ENCODE measurements at regions not wholly inside any gene's neighbourhood (a gene's known extent, or its start where the extent isn't known, plus 50 kb on each side); places are given as distances from the start of the nearest gene placed in this dataset.

DNA sequence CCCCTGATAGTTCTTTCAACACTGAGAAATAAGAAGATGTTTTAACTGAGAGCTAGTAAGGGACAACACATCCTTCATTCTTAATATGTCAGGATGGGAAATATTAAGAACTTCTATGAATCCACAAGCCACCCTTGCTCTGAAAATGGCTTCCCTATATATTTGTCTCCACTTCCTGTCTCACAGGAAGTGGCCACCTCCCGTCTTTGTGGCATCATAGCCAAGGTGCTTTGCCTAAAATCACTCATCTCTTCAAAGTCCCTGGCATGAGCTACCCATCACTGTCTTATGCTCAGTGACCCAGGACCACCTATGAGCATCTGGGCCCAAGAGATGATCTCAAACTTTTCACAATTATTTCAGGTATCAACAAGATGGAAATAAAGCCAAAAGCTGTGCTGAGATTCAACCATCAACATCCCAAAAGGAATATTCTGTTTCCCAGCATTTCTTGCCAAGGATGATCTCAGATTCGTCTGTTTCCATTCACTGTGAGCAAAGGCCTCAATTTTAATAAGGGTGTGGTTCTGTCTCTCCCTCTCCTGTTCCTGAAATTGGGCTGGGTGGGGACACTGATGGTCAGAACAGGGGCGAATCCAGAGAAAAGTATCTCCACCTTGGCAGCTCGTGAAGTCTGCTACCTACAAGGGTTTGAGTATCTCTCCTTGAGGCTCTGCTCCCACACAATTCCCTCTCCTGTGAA is 493.9 kb downstream of the MN1 start:
- TF ChIP-seq CTCF (optimal IDR thresholded peaks at IDR 0.05 in 1 of 3, IDR thresholded peaks at IDR 0.05 in 1 of 3, conservative IDR thresholded peaks at IDR 0.05 in 1 of 3; ENCODE audit: extremely low read depth in 1 of 3, insufficient read depth in 2 of 3, low read length in 3 of 3) = no peak
- no peak for TF ChIP-seq EZH2 (IDR thresholded peaks at IDR 0.05; ENCODE audit: low read length)

All from keratinocyte (primary cell).